ENCODE measurements at regions not wholly inside any gene's neighbourhood (a gene's known extent, or its start where the extent isn't known, plus 50 kb on each side); places are given as distances from the start of the nearest gene placed in this dataset.

DNA sequence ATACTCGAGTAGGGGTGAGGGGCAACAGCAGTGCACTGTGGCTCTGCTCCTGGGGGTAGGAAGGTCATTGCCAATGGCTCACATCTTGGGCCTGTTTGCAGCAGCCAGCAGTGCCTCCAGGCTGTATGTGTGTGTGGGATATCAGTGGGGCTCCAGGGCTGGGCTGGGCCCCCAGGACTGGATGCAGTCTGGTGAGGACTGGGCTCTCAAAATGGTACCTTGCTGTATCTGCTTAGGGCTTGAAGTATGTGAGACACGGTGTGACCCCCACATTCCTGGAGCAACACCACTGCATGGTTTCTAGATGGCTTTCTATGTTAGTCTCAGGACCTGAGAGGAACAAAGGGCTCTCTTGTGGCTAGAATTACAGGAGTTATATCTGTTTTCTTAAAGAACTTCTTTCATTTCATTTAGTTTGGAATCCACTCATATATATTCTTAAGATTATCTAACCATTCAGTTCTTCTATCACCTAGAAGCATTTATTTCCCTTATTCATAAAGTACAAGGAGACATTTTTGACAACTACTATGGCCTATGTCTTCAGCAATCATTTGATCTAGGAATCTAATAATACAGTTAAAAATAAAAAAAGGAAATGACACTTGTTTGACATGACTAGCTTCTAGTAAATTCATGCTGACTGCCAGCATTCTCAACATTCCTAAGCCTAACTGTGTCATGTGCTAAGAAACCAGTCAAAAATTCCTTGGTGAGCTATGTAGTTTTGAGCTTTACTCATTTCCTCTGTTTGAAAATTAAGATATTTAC lies 443.2 kb upstream of the SEMA3A start:
- Histone ChIP-seq H3K36me3 (ENCODE audit: control insufficient read depth in 2 of 2, insufficient read depth in 2 of 2, low read length in 1 of 2) (no peaks in the 10 kb centered on the region), H3K9ac (ENCODE audit: control insufficient read depth, insufficient read depth, low read length) (no peak overlapping the region), H4K20me1 (ENCODE audit: control insufficient read depth, insufficient read depth) (no peaks in the 10 kb centered on the region), H3K4me2 (ENCODE audit: control insufficient read depth, insufficient read depth) (no peak overlapping the region), H3K9me3 (replicated peaks; ENCODE audit: control insufficient read depth, insufficient read depth, low read length) (no peaks in the 10 kb centered on the region), H3K79me2 (ENCODE audit: control insufficient read depth, insufficient read depth, low read length) (no peaks in the 10 kb centered on the region), H3K27ac (ENCODE audit: control insufficient read depth, insufficient read depth) (no peak overlapping the region), H2AFZ (ENCODE audit: control insufficient read depth, low read depth, low read length) (no peak overlapping the region), H3K27me3 (replicated peaks in 1 of 2; ENCODE audit: control insufficient read depth in 2 of 2, insufficient read depth in 2 of 2, low read length in 1 of 2) (no peaks in the 10 kb centered on the region), H3K4me1 (ENCODE audit: control insufficient read depth, insufficient read depth, low read length) (no peaks in the 10 kb centered on the region), H3K4me3 (no peak overlapping the region)
- POLR2A ChIA-PET, result no interaction called here
- CTCF ChIA-PET, result no interaction called here
- in situ Hi-C loops (cut with MboI) (no loop called here), intact Hi-C loops (cut with micrococcal nuclease; ENCODE audit: unreplicated experiment) (no loop called here)
- ATAC-seq (no peak), DNase-seq (ENCODE audit: low read depth, low spot score) (no peak), FAIRE-seq (no peak)
- SMC1A ChIA-PET (ENCODE audit: uncharacterized antibody, unreplicated experiment), result interaction anchor here (1.0 kb wide), 1 partner anchor 10 kb away, joined by 5 read pairs; no protein-coding TSS in a partner anchor
- RAD21 ChIA-PET (ENCODE audit: unreplicated experiment), result no interaction called here
- WGBS (ENCODE audit: insufficient coverage, insufficient replicate concordance, low lambda C conversion rate, missing lambda C conversion rate), result 15% methylated on average over 2 of the region's 2 CpGs
- BruUV-seq (replicated peaks), result no TSS peak
- TF ChIP-seq, protein P1, sequence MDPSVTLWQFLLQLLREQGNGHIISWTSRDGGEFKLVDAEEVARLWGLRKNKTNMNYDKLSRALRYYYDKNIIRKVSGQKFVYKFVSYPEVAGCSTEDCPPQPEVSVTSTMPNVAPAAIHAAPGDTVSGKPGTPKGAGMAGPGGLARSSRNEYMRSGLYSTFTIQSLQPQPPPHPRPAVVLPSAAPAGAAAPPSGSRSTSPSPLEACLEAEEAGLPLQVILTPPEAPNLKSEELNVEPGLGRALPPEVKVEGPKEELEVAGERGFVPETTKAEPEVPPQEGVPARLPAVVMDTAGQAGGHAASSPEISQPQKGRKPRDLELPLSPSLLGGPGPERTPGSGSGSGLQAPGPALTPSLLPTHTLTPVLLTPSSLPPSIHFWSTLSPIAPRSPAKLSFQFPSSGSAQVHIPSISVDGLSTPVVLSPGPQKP (IDR thresholded peaks at IDR 0.05; ENCODE audit: low read depth, low read length), result no peak
- no peak for TF ChIP-seq LARP7 (IDR thresholded peaks at IDR 0.05)
- TF ChIP-seq, protein P2, sequence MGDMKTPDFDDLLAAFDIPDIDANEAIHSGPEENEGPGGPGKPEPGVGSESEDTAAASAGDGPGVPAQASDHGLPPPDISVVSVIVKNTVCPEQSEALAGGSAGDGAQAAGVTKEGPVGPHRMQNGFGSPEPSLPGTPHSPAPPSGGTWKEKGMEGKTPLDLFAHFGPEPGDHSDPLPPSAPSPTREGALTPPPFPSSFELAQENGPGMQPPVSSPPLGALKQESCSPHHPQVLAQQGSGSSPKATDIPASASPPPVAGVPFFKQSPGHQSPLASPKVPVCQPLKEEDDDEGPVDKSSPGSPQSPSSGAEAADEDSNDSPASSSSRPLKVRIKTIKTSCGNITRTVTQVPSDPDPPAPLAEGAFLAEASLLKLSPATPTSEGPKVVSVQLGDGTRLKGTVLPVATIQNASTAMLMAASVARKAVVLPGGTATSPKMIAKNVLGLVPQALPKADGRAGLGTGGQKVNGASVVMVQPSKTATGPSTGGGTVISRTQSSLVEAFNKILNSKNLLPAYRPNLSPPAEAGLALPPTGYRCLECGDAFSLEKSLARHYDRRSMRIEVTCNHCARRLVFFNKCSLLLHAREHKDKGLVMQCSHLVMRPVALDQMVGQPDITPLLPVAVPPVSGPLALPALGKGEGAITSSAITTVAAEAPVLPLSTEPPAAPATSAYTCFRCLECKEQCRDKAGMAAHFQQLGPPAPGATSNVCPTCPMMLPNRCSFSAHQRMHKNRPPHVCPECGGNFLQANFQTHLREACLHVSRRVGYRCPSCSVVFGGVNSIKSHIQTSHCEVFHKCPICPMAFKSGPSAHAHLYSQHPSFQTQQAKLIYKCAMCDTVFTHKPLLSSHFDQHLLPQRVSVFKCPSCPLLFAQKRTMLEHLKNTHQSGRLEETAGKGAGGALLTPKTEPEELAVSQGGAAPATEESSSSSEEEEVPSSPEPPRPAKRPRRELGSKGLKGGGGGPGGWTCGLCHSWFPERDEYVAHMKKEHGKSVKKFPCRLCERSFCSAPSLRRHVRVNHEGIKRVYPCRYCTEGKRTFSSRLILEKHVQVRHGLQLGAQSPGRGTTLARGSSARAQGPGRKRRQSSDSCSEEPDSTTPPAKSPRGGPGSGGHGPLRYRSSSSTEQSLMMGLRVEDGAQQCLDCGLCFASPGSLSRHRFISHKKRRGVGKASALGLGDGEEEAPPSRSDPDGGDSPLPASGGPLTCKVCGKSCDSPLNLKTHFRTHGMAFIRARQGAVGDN (IDR thresholded peaks at IDR 0.05), result no peak

Data from GM12878 (cell line).